ENCODE measurements at regions not wholly inside any gene's neighbourhood (a gene's known extent, or its start where the extent isn't known, plus 50 kb on each side); places are given as distances from the start of the nearest gene placed in this dataset.
"Not testable (repeated sequence)": the region's sequence is repeated elsewhere in the genome, so short reads cannot be mapped to it uniquely, and the experiment has no call there.

DNA sequence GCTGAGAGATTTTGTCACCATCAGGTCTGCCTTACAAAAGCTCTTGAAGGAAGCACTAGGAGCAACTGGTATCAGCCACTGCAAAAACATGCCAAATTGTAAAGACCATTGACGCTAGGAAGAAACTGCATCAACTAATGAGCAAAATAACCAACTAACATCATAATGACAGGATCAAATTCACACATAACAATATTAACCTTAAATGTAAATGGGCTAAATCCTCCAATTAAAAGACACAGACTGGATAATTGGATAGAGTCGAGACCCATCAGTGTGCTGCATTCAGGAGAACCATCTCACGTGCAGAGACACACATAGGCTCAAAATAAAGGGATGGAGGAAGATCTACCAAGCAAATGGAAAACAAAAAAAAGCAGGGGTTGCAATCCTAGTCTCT is 53.1 kb upstream of the SELENOP start:
- TF ChIP-seq, protein P1, sequence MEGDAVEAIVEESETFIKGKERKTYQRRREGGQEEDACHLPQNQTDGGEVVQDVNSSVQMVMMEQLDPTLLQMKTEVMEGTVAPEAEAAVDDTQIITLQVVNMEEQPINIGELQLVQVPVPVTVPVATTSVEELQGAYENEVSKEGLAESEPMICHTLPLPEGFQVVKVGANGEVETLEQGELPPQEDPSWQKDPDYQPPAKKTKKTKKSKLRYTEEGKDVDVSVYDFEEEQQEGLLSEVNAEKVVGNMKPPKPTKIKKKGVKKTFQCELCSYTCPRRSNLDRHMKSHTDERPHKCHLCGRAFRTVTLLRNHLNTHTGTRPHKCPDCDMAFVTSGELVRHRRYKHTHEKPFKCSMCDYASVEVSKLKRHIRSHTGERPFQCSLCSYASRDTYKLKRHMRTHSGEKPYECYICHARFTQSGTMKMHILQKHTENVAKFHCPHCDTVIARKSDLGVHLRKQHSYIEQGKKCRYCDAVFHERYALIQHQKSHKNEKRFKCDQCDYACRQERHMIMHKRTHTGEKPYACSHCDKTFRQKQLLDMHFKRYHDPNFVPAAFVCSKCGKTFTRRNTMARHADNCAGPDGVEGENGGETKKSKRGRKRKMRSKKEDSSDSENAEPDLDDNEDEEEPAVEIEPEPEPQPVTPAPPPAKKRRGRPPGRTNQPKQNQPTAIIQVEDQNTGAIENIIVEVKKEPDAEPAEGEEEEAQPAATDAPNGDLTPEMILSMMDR (IDR thresholded peaks at IDR 0.05; ENCODE audit: low read depth, low read length, poor library complexity, severe bottlenecking): not testable (repeated sequence)
- TF ChIP-seq EZH2phosphoT487 (IDR thresholded peaks at IDR 0.05; ENCODE audit: borderline replicate concordance, low read length): not testable (repeated sequence)

Data from DOHH2 (cell line).